H1 (cell line): ENCODE measurements at regions not wholly inside any gene's neighbourhood (a gene's known extent, or its start where the extent isn't known, plus 50 kb on each side); places are given as distances from the start of the nearest gene placed in this dataset.

Experiments
- CTCF ChIA-PET: fragments of 300-600 bp; sonication (Branson Sonifier 250); formaldehyde crosslinking; loops from one replicate; lab custom pipeline; 2021; ENCODE audit not compliant: partially characterized antibody; lab: Charles Lee
- POLR2A ChIA-PET: fragments of 300-600 bp; sonication (Branson Sonifier 250); formaldehyde crosslinking; loops from one replicate; lab custom pipeline; 2021; ENCODE audit warnings: inconsistent platforms; ENCODE audit not compliant: partially characterized antibody; lab: Charles Lee
- DNase-seq, 2 experiments: peaks; one replicate each; pipeline versions ENCODE4 v3.0.0 to v3.0.0-alpha.2; 2010 to 2022; ENCODE audit warnings: low spot score in 2 of 2, low read depth in 1 of 2, mixed read lengths in 1 of 2
- FAIRE-seq: peaks from 2 replicates; lab custom pipeline; 2011; peaks lifted over from hg19 to GRCh38; lab: Jason Lieb, UNC
- H2AFZ ChIP-seq: 2 replicates; pipeline ENCODE4 v1.8.1; 2012; ENCODE audit warnings: low read length, inconsistent platforms
- H2AK5ac ChIP-seq: 2 replicates; pipeline ENCODE4 v1.6.1; 2013; ENCODE audit warnings: low read depth, low read length
- H2BK120ac ChIP-seq: replicated peaks from 2 replicates; pipeline ENCODE3; 2013; ENCODE audit warnings: low read depth, low read length, inconsistent platforms
- H2BK12ac ChIP-seq: 2 replicates; pipeline ENCODE4 v1.6.1; 2013; ENCODE audit warnings: low read depth, low read length
- H2BK15ac ChIP-seq: 2 replicates; pipeline ENCODE4 v1.6.1; 2013; ENCODE audit warnings: low read length
- H2BK20ac ChIP-seq: 2 replicates; pipeline ENCODE4 v1.6.1; 2013; ENCODE audit warnings: low read length
- H2BK5ac ChIP-seq: 2 replicates; pipeline ENCODE4 v1.6.1; 2013; ENCODE audit warnings: low read depth, low read length
- H3K14ac ChIP-seq: 2 replicates; pipeline ENCODE4 v1.6.1; 2013; ENCODE audit warnings: inconsistent platforms; ENCODE audit not compliant: insufficient read length
- H3K18ac ChIP-seq: 2 replicates; pipeline ENCODE4 v1.6.1; 2013; ENCODE audit warnings: low read length; ENCODE audit errors: extremely low read depth
- H3K23ac ChIP-seq: 2 replicates; pipeline ENCODE4 v1.6.1; 2013; ENCODE audit warnings: inconsistent platforms; ENCODE audit not compliant: insufficient read length
- H3K23me2 ChIP-seq: 2 replicates; pipeline ENCODE4 v1.6.1; 2013; ENCODE audit warnings: low read depth, low read length
- H3K27ac ChIP-seq: 2 replicates; pipeline ENCODE4 v1.6.1; 2011; ENCODE audit warnings: low read depth, low read length, inconsistent platforms
- H3K27me3 ChIP-seq, 4 experiments: replicated peaks in 1 of 4; 1 replicate in 1 of 4; 2 replicates in 3 of 4; pipeline versions ENCODE4 v1.6.1 to v1.8.1; 2011 to 2013; ENCODE audit warnings: low read length in 3 of 4, mild to moderate bottlenecking in 3 of 4, inconsistent platforms in 2 of 4, mixed read lengths in 2 of 4, moderate library complexity in 1 of 4; ENCODE audit not compliant: control insufficient read depth in 3 of 4, insufficient read depth in 3 of 4; ENCODE audit errors: extremely low read depth in 1 of 4
- H3K36me3 ChIP-seq, 4 experiments: 2 replicates each; pipeline versions ENCODE4 v1.6.1 to v1.8.1; 2011 to 2013; ENCODE audit warnings: mild to moderate bottlenecking in 4 of 4, low read length in 3 of 4, moderate library complexity in 2 of 4, control low read depth in 1 of 4, inconsistent platforms in 1 of 4; ENCODE audit not compliant: insufficient read depth in 4 of 4, control insufficient read depth in 2 of 4
- H3K4ac ChIP-seq: replicated peaks from 2 replicates; pipeline ENCODE3; 2013; ENCODE audit warnings: low read length, low read depth, mixed read lengths, inconsistent platforms; ENCODE audit not compliant: insufficient read length
- H3K4me1 ChIP-seq, 4 experiments: replicated peaks in 1 of 4; 1 replicate in 1 of 4; 2 replicates in 3 of 4; pipeline versions ENCODE4 v1.6.1 to v1.8.1; 2011 to 2013; ENCODE audit warnings: low read length in 3 of 4, inconsistent platforms in 2 of 4, mixed read lengths in 1 of 4; ENCODE audit not compliant: insufficient read depth in 4 of 4, control insufficient read depth in 3 of 4
- H3K4me2 ChIP-seq, 2 experiments: 2 replicates each; pipeline versions ENCODE4 v1.6.1 to v1.8.1; 2011 to 2013; ENCODE audit warnings: low read depth in 2 of 2, low read length in 2 of 2, control low read depth in 1 of 2, inconsistent platforms in 1 of 2, mild to moderate bottlenecking in 1 of 2; ENCODE audit not compliant: insufficient read depth in 1 of 2
- H3K4me3 ChIP-seq, 4 experiments: fragments of 200-600, 300-600 bp in 1 of 4; sonication (generic), shearing (Covaris generic), sonication (Bioruptor Twin) in 1 of 4; 2 replicates each; pipeline versions ENCODE4 v1.5.1 to v1.8.1; 2011 to 2016; ENCODE audit warnings: low read length in 4 of 4, low read depth in 3 of 4, control low read depth in 2 of 4, inconsistent platforms in 2 of 4, mild to moderate bottlenecking in 2 of 4, mixed read lengths in 1 of 4, moderate library complexity in 1 of 4; ENCODE audit not compliant: insufficient read depth in 2 of 4; ENCODE audit errors: extremely low read depth in 1 of 4
- H3K56ac ChIP-seq: replicated peaks from 2 replicates; pipeline ENCODE3; 2013; ENCODE audit warnings: low read depth, mild to moderate bottlenecking, mixed read lengths, low read length, inconsistent platforms; ENCODE audit not compliant: insufficient read length
- H3K79me1 ChIP-seq: 2 replicates; pipeline ENCODE4 v1.6.1; 2013; ENCODE audit warnings: low read depth, low read length, control low read depth
- H3K79me2 ChIP-seq, 2 experiments: 2 replicates each; pipeline versions ENCODE4 v1.6.1 to v1.8.1; 2012 to 2013; ENCODE audit warnings: low read length in 2 of 2, mild to moderate bottlenecking in 2 of 2, inconsistent platforms in 1 of 2; ENCODE audit not compliant: insufficient read depth in 2 of 2, control insufficient read depth in 1 of 2
- H3K9ac ChIP-seq, 4 experiments: replicated peaks in 1 of 4; 1 replicate in 1 of 4; 2 replicates in 3 of 4; pipeline versions ENCODE4 v1.6.1 to v1.8.1; 2011 to 2013; ENCODE audit warnings: low read depth in 3 of 4, low read length in 3 of 4, control low read depth in 2 of 4, mild to moderate bottlenecking in 2 of 4, moderate library complexity in 2 of 4, inconsistent platforms in 1 of 4; ENCODE audit errors: extremely low read depth in 1 of 4
- H3K9me3 ChIP-seq, 2 experiments: 2 replicates each; pipeline versions ENCODE4 v1.6.1 to v1.8.1; 2012 to 2013; ENCODE audit warnings: mild to moderate bottlenecking in 2 of 2, moderate library complexity in 2 of 2, control low read depth in 1 of 2, inconsistent platforms in 1 of 2, low read depth in 1 of 2, low read length in 1 of 2, mixed read lengths in 1 of 2; ENCODE audit not compliant: insufficient read depth in 2 of 2
- H4K20me1 ChIP-seq, 2 experiments: replicated peaks in 1 of 2; 2 replicates each; pipeline versions ENCODE3 to v1.8.1; 2011 to 2013; ENCODE audit warnings: inconsistent platforms in 2 of 2, low read length in 2 of 2, mild to moderate bottlenecking in 1 of 2; ENCODE audit not compliant: insufficient read depth in 2 of 2, control insufficient read depth in 1 of 2
- H4K5ac ChIP-seq: 2 replicates; pipeline ENCODE4 v1.6.1; 2013; ENCODE audit warnings: low read length, low read depth, mixed read lengths, inconsistent platforms; ENCODE audit not compliant: insufficient read length
- H4K8ac ChIP-seq: 2 replicates; pipeline ENCODE4 v1.8.0; 2013; ENCODE audit warnings: mild to moderate bottlenecking, moderate library complexity, low read length, inconsistent platforms; ENCODE audit not compliant: insufficient read depth; ENCODE audit errors: extremely low read depth
- H4K91ac ChIP-seq: replicated peaks from 2 replicates; pipeline ENCODE3; 2013; ENCODE audit warnings: low read length, mixed read lengths, inconsistent platforms; ENCODE audit not compliant: insufficient read length
- ATF2 ChIP-seq: IDR thresholded peaks from 2 replicates; pipeline ENCODE4 v1.6.1; 2012; ENCODE audit warnings: low read length, inconsistent platforms
- CBX5 ChIP-seq: fragments of 300-800, 300-1000 bp; sonication (generic); IDR thresholded peaks from 2 replicates; pipeline ENCODE4 v1.7.1; 2016; ENCODE audit warnings: antibody characterized with exemption, low read length, low read depth
- CBX8 ChIP-seq: fragments of 300-800, 300-1000 bp; sonication (generic); IDR thresholded peaks from 2 replicates; pipeline ENCODE4 v1.7.1; 2016; ENCODE audit warnings: low read depth, low read length, borderline replicate concordance
- CEBPB ChIP-seq: IDR thresholded peaks from 2 replicates; pipeline ENCODE4 v1.6.1; 2012; ENCODE audit warnings: low read depth, low read length
- JUND ChIP-seq: IDR thresholded peaks from 2 replicates; pipeline ENCODE4 v1.6.1; 2011; ENCODE audit warnings: mild to moderate bottlenecking, improper control_type of control experiment, low read length
- RBBP5 ChIP-seq: IDR thresholded peaks from 2 replicates; pipeline ENCODE4 v1.7.1; 2012; ENCODE audit warnings: low read depth, mild to moderate bottlenecking, inconsistent platforms, low read length, moderate library complexity, borderline replicate concordance
- RFX5 ChIP-seq: IDR thresholded peaks from 2 replicates; pipeline ENCODE4 v1.6.1; 2011; ENCODE audit warnings: low read depth, low read length, improper control_type of control experiment, borderline replicate concordance
- RNF2 ChIP-seq: fragments of 200-900, 300-1000 bp; sonication (generic); IDR thresholded peaks from 2 replicates; pipeline ENCODE4 v1.7.1; 2016; ENCODE audit warnings: borderline replicate concordance, low read depth, mild to moderate bottlenecking, antibody characterized with exemption, low read length; ENCODE audit not compliant: poor library complexity, severe bottlenecking; ENCODE audit errors: missing control alignments
- SAP30 ChIP-seq: fragments of 300-600 bp; sonication (generic); IDR thresholded peaks from 2 replicates; pipeline ENCODE4 v1.7.1; 2012; ENCODE audit warnings: low read length, moderate library complexity, mild to moderate bottlenecking, inconsistent platforms; ENCODE audit not compliant: insufficient read depth, insufficient replicate concordance
- SP1 ChIP-seq: IDR thresholded peaks from 2 replicates; pipeline ENCODE4 v1.6.1; 2011; ENCODE audit warnings: low read depth, low read length
- SUZ12 ChIP-seq: fragments of 200-600 bp; sonication (generic); IDR thresholded peaks from 2 replicates; pipeline ENCODE4 v1.6.1; 2012; ENCODE audit warnings: mild to moderate bottlenecking, inconsistent platforms, low read length, moderate library complexity, mixed read lengths
- TCF12 ChIP-seq: IDR thresholded peaks from 2 replicates; pipeline ENCODE4 v1.6.1; 2011; ENCODE audit warnings: low read depth, mild to moderate bottlenecking, low read length
- YY1 ChIP-seq: IDR thresholded peaks from 2 replicates; pipeline ENCODE4 v1.6.1; 2011; ENCODE audit warnings: low read depth, mild to moderate bottlenecking, low read length
- ZNF274 ChIP-seq: IDR thresholded peaks from 2 replicates; pipeline ENCODE4 v1.7.0; 2012; ENCODE audit warnings: low read length, borderline replicate concordance; ENCODE audit errors: extremely low read depth

- Histone ChIP-seq H3K79me2 (no peaks in the 10 kb centered on the region), H2AK5ac (no peak overlapping the region), H3K18ac (no peak overlapping the region), H4K20me1 (no peaks in the 10 kb centered on the region), H2BK120ac (no peak overlapping the region), H4K5ac (no peak overlapping the region), H3K23me2 (no peaks in the 10 kb centered on the region), H3K27me3 (no peaks in the 10 kb centered on the region), H3K23ac (no peak overlapping the region), H4K91ac (no peak overlapping the region), H3K4me1 (no peaks in the 10 kb centered on the region), H3K79me1 (no peaks in the 10 kb centered on the region), H3K9ac (no peak overlapping the region), H3K14ac (no peak overlapping the region), H2BK15ac (no peak overlapping the region), H3K9me3 (no peaks in the 10 kb centered on the region), H3K4ac (no peak overlapping the region), H4K8ac (no peak overlapping the region), H3K4me2 (no peak overlapping the region), H3K36me3 (no peaks in the 10 kb centered on the region), H2BK12ac (no peak overlapping the region), H2BK20ac (no peak overlapping the region), H2AFZ (no peak overlapping the region), H2BK5ac (no peak overlapping the region), H3K56ac (no peak overlapping the region), H3K4me3 (no peak overlapping the region), H3K27ac (no peak overlapping the region)
- POLR2A ChIA-PET = no interaction called here
- FAIRE-seq (no peak), DNase-seq (no peak)
- CTCF ChIA-PET = interaction anchor here (1.2 kb wide), 1 partner anchor 9 kb away, joined by 3 read pairs; no protein-coding TSS in a partner anchor
- TF ChIP-seq TCF12 = no peak
- no peak for TF ChIP-seq CBX8
- TF ChIP-seq SUZ12 = no peak
- no peak for TF ChIP-seq SAP30
- no peak for TF ChIP-seq JUND
- TF ChIP-seq SP1 = no peak
- TF ChIP-seq RNF2 = no peak
- TF ChIP-seq CBX5 = no peak
- TF ChIP-seq RFX5 = no peak
- no peak for TF ChIP-seq ZNF274
- no peak for TF ChIP-seq RBBP5
- TF ChIP-seq ATF2 = no peak
- TF ChIP-seq YY1 = no peak
- no peak for TF ChIP-seq CEBPB
These were observed 114.6 kb upstream of the MEOX2 start for GRCh38 chr7:15801041-15801440.
